CD4-positive, alpha-beta T cell (primary cell): ENCODE measurements at regions not wholly inside any gene's neighbourhood (a gene's known extent, or its start where the extent isn't known, plus 50 kb on each side); places are given as distances from the start of the nearest gene placed in this dataset.

Experiments used
- ATAC-seq: fragments of 200-7000 bp; cut with Tn5 transposase; one replicate; pipeline ENCODE4 v1.10.0; 2022; ENCODE audit warnings: mild to moderate bottlenecking; ENCODE audit not compliant: poor library complexity
- CTCF ChIA-PET: fragments of 350-600 bp; sonication (Branson Sonifier 250); formaldehyde crosslinking; loops from one replicate; lab custom pipeline; 2021; ENCODE audit warnings: antibody characterized with exemption, inconsistent platforms; lab: Charles Lee
- POLR2A ChIA-PET: fragments of 350-600 bp; sonication (Branson Sonifier 250); formaldehyde crosslinking; loops from one replicate; lab custom pipeline; 2021; ENCODE audit warnings: antibody characterized with exemption, inconsistent platforms; lab: Charles Lee
- DNase-seq, 14 experiments: peaks; one replicate each; pipeline ENCODE4 v3.0.0-alpha.2; 2013 to 2020; ENCODE audit warnings: mixed read lengths in 2 of 14
- H3K27ac ChIP-seq, 2 donors: one replicate each; pipeline versions ENCODE4 v1.5.1 to v1.7.0; 2013; ENCODE audit warnings: low read length in 2 of 2, low read depth in 1 of 2, mild to moderate bottlenecking in 1 of 2
- H3K27me3 ChIP-seq, 2 experiments: 1 replicate in 1 of 2; 2 replicates in 1 of 2; pipeline versions ENCODE4 v1.6.1 to v1.7.0; 2013; ENCODE audit warnings: low read length in 2 of 2, control low read depth in 1 of 2, mild to moderate bottlenecking in 1 of 2, moderate library complexity in 1 of 2; ENCODE audit not compliant: insufficient read depth in 2 of 2, control insufficient read depth in 1 of 2
- H3K36me3 ChIP-seq: one replicate; pipeline ENCODE4 v1.6.1; 2013; ENCODE audit warnings: low read length, control low read depth; ENCODE audit not compliant: insufficient read depth
- H3K4me1 ChIP-seq: one replicate; pipeline ENCODE4 v1.6.1; 2013; ENCODE audit warnings: low read length, control low read depth; ENCODE audit not compliant: insufficient read depth
- H3K4me3 ChIP-seq: one replicate; pipeline ENCODE4 v1.5.1; 2013; ENCODE audit warnings: mild to moderate bottlenecking, low read length, moderate library complexity
- H3K9me3 ChIP-seq, 2 experiments: 1 replicate in 1 of 2; 2 replicates in 1 of 2; pipeline versions ENCODE4 v1.6.1 to v1.7.0; 2013; ENCODE audit warnings: low read length in 2 of 2, mild to moderate bottlenecking in 2 of 2, control low read depth in 1 of 2, moderate library complexity in 1 of 2; ENCODE audit not compliant: control insufficient read depth in 1 of 2, insufficient read depth in 1 of 2
- H3K27ac Mint-ChIP-seq: one replicate; pipeline ENCODE4 v1.8.0; 2020; ENCODE audit warnings: mixed read lengths
- H3K27me3 Mint-ChIP-seq: one replicate; pipeline ENCODE4 v1.8.0; 2021; ENCODE audit warnings: mixed read lengths
- H3K36me3 Mint-ChIP-seq: one replicate; pipeline ENCODE4 v1.8.0; 2021; ENCODE audit warnings: low read depth, mixed read lengths
- H3K4me1 Mint-ChIP-seq: one replicate; pipeline ENCODE4 v1.8.0; 2021; ENCODE audit warnings: low read depth, mixed read lengths
- H3K4me3 Mint-ChIP-seq: one replicate; pipeline ENCODE4 v1.8.0; 2020; ENCODE audit warnings: mild to moderate bottlenecking, mixed read lengths
- H3K9me3 Mint-ChIP-seq: one replicate; pipeline ENCODE4 v1.8.0; 2020; ENCODE audit warnings: mixed read lengths
- CTCF ChIP-seq: fragments of 200-600 bp; IDR thresholded peaks from one replicate; pipeline ENCODE4 v1.8.0; 2022; ENCODE audit warnings: antibody characterized with exemption, mild to moderate bottlenecking
- intact Hi-C, 2 experiments: fragments of 100-400 bp; cut with DNase I in 1 of 2; cut with micrococcal nuclease in 1 of 2; formaldehyde crosslinking; loops; one replicate each; pipeline versions ENCODE4 v1.15.1 to v1.9.0; 2023 to 2025; cut with DNase I, micrococcal nuclease

- Mint-ChIP-seq H3K36me3 (no peaks in the 10 kb centered on the region), H3K4me3 (no peak overlapping the region), H3K27me3 (no peaks in the 10 kb centered on the region), H3K4me1 (no peaks in the 10 kb centered on the region), H3K27ac (no peak overlapping the region), H3K9me3 (no peaks in the 10 kb centered on the region)
- Histone ChIP-seq H3K4me3 (no peak overlapping the region), H3K27ac (no peak overlapping the region), H3K9me3 (no peaks in the 10 kb centered on the region), H3K36me3 (no peaks in the 10 kb centered on the region), H3K27me3 (no peaks in the 10 kb centered on the region), H3K4me1 (no peaks in the 10 kb centered on the region)
- DNase-seq (peak in 1 of 14 experiments; percentile 13), ATAC-seq (no peak)
- CTCF ChIA-PET: no interaction called here
- intact Hi-C loops: no loop called here
- no peak for TF ChIP-seq CTCF
- POLR2A ChIA-PET: no interaction called here
Measured at GRCh38 chr9:102049586-102050246, 311.3 kb upstream of the GRIN3A start.

GRCh38 chr9:102047549-102047948 lies 309.1 kb upstream of the GRIN3A start:
- Mint-ChIP-seq H3K27me3 (no peaks in the 10 kb centered on the region), H3K36me3 (no peaks in the 10 kb centered on the region), H3K9me3 (no peaks in the 10 kb centered on the region), H3K4me3 (no peak overlapping the region), H3K27ac (no peak overlapping the region), H3K4me1 (no peaks in the 10 kb centered on the region)
- intact Hi-C loops: no loop called here
- CTCF ChIA-PET: no interaction called here
- H3K27me3 ChIP-seq: no peaks in the 10 kb centered on the region
- no peak for DNase-seq
- ATAC-seq: no peak
- H3K4me3 ChIP-seq: no peak overlapping the region
- H3K4me1 ChIP-seq: no peaks in the 10 kb centered on the region
- POLR2A ChIA-PET: no interaction called here
- H3K36me3 ChIP-seq: no peaks in the 10 kb centered on the region
- no peaks in the 10 kb centered on the region for H3K9me3 ChIP-seq
- TF ChIP-seq CTCF: no peak
- no peak overlapping the region for H3K27ac ChIP-seq

GRCh38 chr9:102044133-102044532 lies 305.7 kb upstream of the GRIN3A start:
- Histone ChIP-seq H3K9me3 (no peaks in the 10 kb centered on the region), H3K4me3 (no peak overlapping the region), H3K27ac (no peak overlapping the region), H3K36me3 (no peaks in the 10 kb centered on the region), H3K4me1 (no peaks in the 10 kb centered on the region), H3K27me3 (no peaks in the 10 kb centered on the region)
- no peaks in the 10 kb centered on the region for H3K36me3 Mint-ChIP-seq
- ATAC-seq (no peak), DNase-seq (no peak)
- intact Hi-C loops: no loop called here
- no peaks in the 10 kb centered on the region for H3K27me3 Mint-ChIP-seq
- no peaks in the 10 kb centered on the region for H3K9me3 Mint-ChIP-seq
- no peaks in the 10 kb centered on the region for H3K4me1 Mint-ChIP-seq
- CTCF ChIA-PET: no interaction called here
- H3K27ac Mint-ChIP-seq: no peak overlapping the region
- no peak for TF ChIP-seq CTCF
- H3K4me3 Mint-ChIP-seq: no peak overlapping the region
- POLR2A ChIA-PET: no interaction called here
